ENCODE measurements at regions not wholly inside any gene's neighbourhood (a gene's known extent, or its start where the extent isn't known, plus 50 kb on each side); places are given as distances from the start of the nearest gene placed in this dataset.

GRCh38 chr6:140032189-140032588 is 657.7 kb upstream of the CITED2 start:
- H3K9me3 ChIP-seq (ENCODE audit: control insufficient read depth, low read length): peaks cover 16% of the 10 kb centered on the region
- H3K79me1 ChIP-seq (replicated peaks; ENCODE audit: low read length, poor library complexity, severe bottlenecking): no peaks in the 10 kb centered on the region
- H2BK12ac ChIP-seq (ENCODE audit: low read length in 2 of 2): no peak overlapping the region
- H3K4me3 ChIP-seq (ENCODE audit: insufficient read depth in 1 of 2, low read depth in 1 of 2, low read length in 2 of 2): no peak overlapping the region
- peak overlapping the region in 1 of 2 experiments; percentile 12 for H3K18ac ChIP-seq (ENCODE audit: low read depth in 1 of 2, low read length in 2 of 2)
- H2BK15ac ChIP-seq (ENCODE audit: low read depth, poor library complexity, severe bottlenecking): no peak overlapping the region
- 89% methylated on average over 2 of the region's 2 CpGs for WGBS
- H2BK120ac ChIP-seq (ENCODE audit: low read depth, low read length): no peak overlapping the region
- no peak for DNase-seq
- H3K14ac ChIP-seq (ENCODE audit: low read length in 2 of 2): no peak overlapping the region
- no peak overlapping the region for H2AFZ ChIP-seq (ENCODE audit: low read depth, low read length)
- no peak overlapping the region for H4K8ac ChIP-seq (ENCODE audit: low read length)
- no peak overlapping the region for H3K23ac ChIP-seq (ENCODE audit: low read length in 2 of 2)
- H3K4me1 ChIP-seq (ENCODE audit: control insufficient read depth, insufficient read depth, low read depth, low read length): no peaks in the 10 kb centered on the region
- H2AK5ac ChIP-seq (ENCODE audit: low read length, severe bottlenecking): no peak overlapping the region
- H3K4ac ChIP-seq (ENCODE audit: low read depth in 1 of 2, low read length in 2 of 2): no peak overlapping the region
- H3K27ac ChIP-seq (ENCODE audit: low read length, poor library complexity, severe bottlenecking): no peak overlapping the region
- no peak overlapping the region for H3K9ac ChIP-seq (ENCODE audit: low read length)
- H3K27me3 ChIP-seq (ENCODE audit: control insufficient read depth in 1 of 2, insufficient read depth in 1 of 2, low read length in 2 of 2): no peaks in the 10 kb centered on the region
- no peak overlapping the region for H4K91ac ChIP-seq (ENCODE audit: low read length)
- H3K4me2 ChIP-seq (ENCODE audit: low read length, poor library complexity, severe bottlenecking): no peak overlapping the region
- no peaks in the 10 kb centered on the region for H3K36me3 ChIP-seq (ENCODE audit: control insufficient read depth in 1 of 2, insufficient read depth in 2 of 2, low read depth in 1 of 2, low read length in 2 of 2)
- no peak overlapping the region for H2BK5ac ChIP-seq (ENCODE audit: low read depth, low read length, poor library complexity, severe bottlenecking)

GRCh38 chr6:140029551-140029950 is 655.1 kb upstream of the CITED2 start:
- 100% methylated on average over 2 of the region's 3 CpGs for WGBS

DNA sequence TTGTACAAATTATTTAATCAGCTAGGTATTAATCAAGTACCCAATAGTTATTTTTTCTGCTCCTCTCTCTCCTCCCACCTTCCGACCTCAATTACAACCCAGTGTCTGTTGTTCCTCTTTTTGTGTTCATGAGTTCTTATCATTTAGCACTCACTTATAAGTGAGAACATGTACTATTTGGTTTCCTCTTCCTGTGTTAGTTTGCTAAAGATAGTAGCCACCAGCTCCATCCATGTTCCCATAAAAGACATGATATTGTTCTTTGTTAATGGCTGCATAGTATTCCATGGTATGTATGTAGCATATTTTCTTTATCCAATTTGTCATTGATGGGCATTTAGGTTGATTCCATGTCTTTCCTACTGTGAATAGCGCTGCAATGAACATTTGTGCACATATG is 652.8 kb upstream of the CITED2 start:
- DNase-seq: no peak
- H3K27me3 ChIP-seq (ENCODE audit: control insufficient read depth in 1 of 2, insufficient read depth in 1 of 2, low read length in 2 of 2): no peaks in the 10 kb centered on the region
- H2BK120ac ChIP-seq (ENCODE audit: low read depth, low read length): no peak overlapping the region
- H2AK5ac ChIP-seq (ENCODE audit: low read length, severe bottlenecking): no peak overlapping the region
- no peak overlapping the region for H3K18ac ChIP-seq (ENCODE audit: low read depth in 1 of 2, low read length in 2 of 2)
- H3K4me3 ChIP-seq (ENCODE audit: insufficient read depth in 1 of 2, low read depth in 1 of 2, low read length in 2 of 2): no peak overlapping the region
- no peak overlapping the region for H3K4ac ChIP-seq (ENCODE audit: low read depth in 1 of 2, low read length in 2 of 2)
- H2BK5ac ChIP-seq (ENCODE audit: low read depth, low read length, poor library complexity, severe bottlenecking): no peak overlapping the region
- H2BK12ac ChIP-seq (ENCODE audit: low read length in 2 of 2): no peak overlapping the region
- H2AFZ ChIP-seq (ENCODE audit: low read depth, low read length): no peak overlapping the region
- no peaks in the 10 kb centered on the region for H3K4me1 ChIP-seq (ENCODE audit: control insufficient read depth, insufficient read depth, low read depth, low read length)
- no peak overlapping the region for H3K23ac ChIP-seq (ENCODE audit: low read length in 2 of 2)
- H4K8ac ChIP-seq (ENCODE audit: low read length): no peak overlapping the region
- no peak overlapping the region for H3K27ac ChIP-seq (ENCODE audit: low read length, poor library complexity, severe bottlenecking)
- H2BK15ac ChIP-seq (ENCODE audit: low read depth, poor library complexity, severe bottlenecking): no peak overlapping the region
- H3K36me3 ChIP-seq (ENCODE audit: control insufficient read depth in 1 of 2, insufficient read depth in 2 of 2, low read depth in 1 of 2, low read length in 2 of 2): no peaks in the 10 kb centered on the region
- no peak overlapping the region for H4K91ac ChIP-seq (ENCODE audit: low read length)
- no peak overlapping the region for H3K14ac ChIP-seq (ENCODE audit: low read length in 2 of 2)
- H3K9me3 ChIP-seq (ENCODE audit: control insufficient read depth, low read length): peaks cover 7% of the 10 kb centered on the region
- no peak overlapping the region for H3K9ac ChIP-seq (ENCODE audit: low read length)
- WGBS: 89% methylated on average over 1 of the region's 2 CpGs
- no peaks in the 10 kb centered on the region for H3K79me1 ChIP-seq (replicated peaks; ENCODE audit: low read length, poor library complexity, severe bottlenecking)
- no peak overlapping the region for H3K4me2 ChIP-seq (ENCODE audit: low read length, poor library complexity, severe bottlenecking)

More at GRCh38 chr6:140029551-140029950, 655.1 kb upstream of the CITED2 start:
- H3K4me2 ChIP-seq (ENCODE audit: low read length, poor library complexity, severe bottlenecking): no peak overlapping the region
- no peak overlapping the region for H2BK15ac ChIP-seq (ENCODE audit: low read depth, poor library complexity, severe bottlenecking)
- no peak overlapping the region for H2BK12ac ChIP-seq (ENCODE audit: low read length in 2 of 2)
- H3K79me1 ChIP-seq (replicated peaks; ENCODE audit: low read length, poor library complexity, severe bottlenecking): no peaks in the 10 kb centered on the region
- H3K36me3 ChIP-seq (ENCODE audit: control insufficient read depth in 1 of 2, insufficient read depth in 2 of 2, low read depth in 1 of 2, low read length in 2 of 2): no peaks in the 10 kb centered on the region
- H2BK5ac ChIP-seq (ENCODE audit: low read depth, low read length, poor library complexity, severe bottlenecking): no peak overlapping the region
- H2AFZ ChIP-seq (ENCODE audit: low read depth, low read length): no peak overlapping the region
- H4K91ac ChIP-seq (ENCODE audit: low read length): no peak overlapping the region
- no peak overlapping the region for H3K23ac ChIP-seq (ENCODE audit: low read length in 2 of 2)
- H3K9ac ChIP-seq (ENCODE audit: low read length): no peak overlapping the region
- no peak overlapping the region for H3K4ac ChIP-seq (ENCODE audit: low read depth in 1 of 2, low read length in 2 of 2)
- no peak overlapping the region for H3K14ac ChIP-seq (ENCODE audit: low read length in 2 of 2)
- no peak overlapping the region for H3K18ac ChIP-seq (ENCODE audit: low read depth in 1 of 2, low read length in 2 of 2)
- no peak for DNase-seq
- H4K8ac ChIP-seq (ENCODE audit: low read length): no peak overlapping the region
- no peak overlapping the region for H2BK120ac ChIP-seq (ENCODE audit: low read depth, low read length)
- H3K9me3 ChIP-seq (ENCODE audit: control insufficient read depth, low read length): peaks cover 7% of the 10 kb centered on the region
- no peaks in the 10 kb centered on the region for H3K4me1 ChIP-seq (ENCODE audit: control insufficient read depth, insufficient read depth, low read depth, low read length)
- no peak overlapping the region for H3K27ac ChIP-seq (ENCODE audit: low read length, poor library complexity, severe bottlenecking)
- H2AK5ac ChIP-seq (ENCODE audit: low read length, severe bottlenecking): no peak overlapping the region
- no peaks in the 10 kb centered on the region for H3K27me3 ChIP-seq (ENCODE audit: control insufficient read depth in 1 of 2, insufficient read depth in 1 of 2, low read length in 2 of 2)
- no peak overlapping the region for H3K4me3 ChIP-seq (ENCODE audit: insufficient read depth in 1 of 2, low read depth in 1 of 2, low read length in 2 of 2)

- no peak overlapping the region for H3K9ac ChIP-seq (ENCODE audit: low read length)
- no peak overlapping the region for H3K4me3 ChIP-seq (ENCODE audit: insufficient read depth in 1 of 2, low read depth in 1 of 2, low read length in 2 of 2)
Observed at GRCh38 chr6:140026546-140026945, 652.1 kb upstream of the CITED2 start.

More at GRCh38 chr6:140026546-140026945, 652.1 kb upstream of the CITED2 start:
- H2BK12ac ChIP-seq (ENCODE audit: low read length in 2 of 2): no peak overlapping the region
- H3K36me3 ChIP-seq (ENCODE audit: control insufficient read depth in 1 of 2, insufficient read depth in 2 of 2, low read depth in 1 of 2, low read length in 2 of 2): no peaks in the 10 kb centered on the region
- no peak overlapping the region for H3K23ac ChIP-seq (ENCODE audit: low read length in 2 of 2)
- H3K4me2 ChIP-seq (ENCODE audit: low read length, poor library complexity, severe bottlenecking): no peak overlapping the region
- H3K79me1 ChIP-seq (replicated peaks; ENCODE audit: low read length, poor library complexity, severe bottlenecking): no peaks in the 10 kb centered on the region
- no peak for DNase-seq
- H3K4me1 ChIP-seq (ENCODE audit: control insufficient read depth, insufficient read depth, low read depth, low read length): no peaks in the 10 kb centered on the region
- no peak overlapping the region for H2BK15ac ChIP-seq (ENCODE audit: low read depth, poor library complexity, severe bottlenecking)
- H3K9me3 ChIP-seq (ENCODE audit: control insufficient read depth, low read length): peaks cover 7% of the 10 kb centered on the region
- H3K27ac ChIP-seq (ENCODE audit: low read length, poor library complexity, severe bottlenecking): no peak overlapping the region
- no peak overlapping the region for H2BK120ac ChIP-seq (ENCODE audit: low read depth, low read length)
- no peak overlapping the region for H2BK5ac ChIP-seq (ENCODE audit: low read depth, low read length, poor library complexity, severe bottlenecking)
- H2AFZ ChIP-seq (ENCODE audit: low read depth, low read length): no peak overlapping the region
- no peak overlapping the region for H2AK5ac ChIP-seq (ENCODE audit: low read length, severe bottlenecking)
- H4K91ac ChIP-seq (ENCODE audit: low read length): no peak overlapping the region
- no peak overlapping the region for H3K14ac ChIP-seq (ENCODE audit: low read length in 2 of 2)
- no peak overlapping the region for H3K4ac ChIP-seq (ENCODE audit: low read depth in 1 of 2, low read length in 2 of 2)
- H3K27me3 ChIP-seq (ENCODE audit: control insufficient read depth in 1 of 2, insufficient read depth in 1 of 2, low read length in 2 of 2): no peaks in the 10 kb centered on the region
- H3K18ac ChIP-seq (ENCODE audit: low read depth in 1 of 2, low read length in 2 of 2): no peak overlapping the region
- no peak overlapping the region for H4K8ac ChIP-seq (ENCODE audit: low read length)
